Stimulated activated naive CD8-positive, alpha-beta T cell treated with anti-CD3 and anti-CD28 coated beads, Interleukin-15, amount 100 ng/mL, for 72 hours (primary cell): ENCODE measurements at regions not wholly inside any gene's neighbourhood (a gene's known extent, or its start where the extent isn't known, plus 50 kb on each side); places are given as distances from the start of the nearest gene placed in this dataset.

Experiments used
- ATAC-seq: fragments of 150-1000 bp; cut with Tn5 transposase; 2 replicates; pipeline ENCODE4 v1.10.0; 2021; ENCODE audit warnings: mild to moderate bottlenecking, moderate library complexity
- DNase-seq, 2 donors: peaks; one replicate each; pipeline ENCODE4 v3.0.0; 2021 to 2022
- H3K27ac Mint-ChIP-seq, 2 donors: one replicate each; pipeline ENCODE4 v1.8.0; 2022; ENCODE audit warnings: mild to moderate bottlenecking in 2 of 2, mixed read lengths in 2 of 2, moderate library complexity in 2 of 2
- H3K27me3 Mint-ChIP-seq: one replicate; pipeline ENCODE4 v1.8.0; 2022; ENCODE audit warnings: mixed read lengths
- H3K4me1 Mint-ChIP-seq: one replicate; pipeline ENCODE4 v1.8.0; 2022; ENCODE audit warnings: mild to moderate bottlenecking, mixed read lengths
- H3K4me3 Mint-ChIP-seq, 2 donors: one replicate each; pipeline ENCODE4 v1.8.0; 2022; ENCODE audit warnings: mild to moderate bottlenecking in 2 of 2, mixed read lengths in 2 of 2, moderate library complexity in 1 of 2
- H3K9me3 Mint-ChIP-seq, 2 donors: one replicate each; pipeline ENCODE4 v1.8.0; 2022; ENCODE audit warnings: mixed read lengths in 2 of 2

- no peak for DNase-seq
- H3K9me3 Mint-ChIP-seq = no peaks in the 10 kb centered on the region
- no peaks in the 10 kb centered on the region for H3K4me1 Mint-ChIP-seq
- no peak for ATAC-seq
- no peak overlapping the region for H3K27ac Mint-ChIP-seq
- H3K4me3 Mint-ChIP-seq = no peak overlapping the region
- no peaks in the 10 kb centered on the region for H3K27me3 Mint-ChIP-seq
These were observed 127.7 kb upstream of the SLC14A2 start for GRCh38 chr18:45487581-45487980.

- ATAC-seq = no peak
- Mint-ChIP-seq H3K4me3 (no peak overlapping the region), H3K4me1 (no peaks in the 10 kb centered on the region), H3K9me3 (no peaks in the 10 kb centered on the region), H3K27me3 (no peaks in the 10 kb centered on the region), H3K27ac (no peak overlapping the region)
- DNase-seq = no peak
These were observed 126.6 kb upstream of the SLC14A2 start for GRCh38 chr18:45488645-45489044.

GRCh38 chr18:45493830-45494229 lies 121.4 kb upstream of the SLC14A2 start:
- no peak overlapping the region for H3K27ac Mint-ChIP-seq
- no peak overlapping the region for H3K4me3 Mint-ChIP-seq
- H3K9me3 Mint-ChIP-seq = no peaks in the 10 kb centered on the region
- DNase-seq (no peak), ATAC-seq (no peak)
- no peaks in the 10 kb centered on the region for H3K4me1 Mint-ChIP-seq
- no peaks in the 10 kb centered on the region for H3K27me3 Mint-ChIP-seq

DNA sequence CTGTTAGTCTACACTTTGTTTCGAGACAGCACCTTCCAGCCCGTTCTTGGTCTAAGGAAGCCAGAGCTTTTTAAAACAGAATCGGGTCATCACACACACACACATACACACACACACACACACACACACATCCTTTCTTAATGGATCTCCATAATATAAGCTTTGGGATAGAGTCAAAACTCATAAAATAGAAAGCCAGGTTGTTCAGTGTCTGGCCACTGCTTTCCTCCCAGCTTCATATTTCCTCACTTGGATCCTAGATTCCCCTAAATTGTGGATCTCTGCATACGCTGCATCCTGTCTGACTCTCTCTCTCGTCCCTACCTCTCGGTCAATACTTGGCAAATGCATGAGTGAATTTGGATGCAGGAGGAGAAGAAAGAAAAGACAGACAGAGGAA lies 120.5 kb upstream of the SLC14A2 start:
- no peak for DNase-seq
- H3K9me3 Mint-ChIP-seq = no peaks in the 10 kb centered on the region
- H3K27me3 Mint-ChIP-seq = no peaks in the 10 kb centered on the region
- no peak for ATAC-seq
- H3K4me1 Mint-ChIP-seq = no peaks in the 10 kb centered on the region
- no peak overlapping the region for H3K4me3 Mint-ChIP-seq
- no peak overlapping the region for H3K27ac Mint-ChIP-seq

DNA sequence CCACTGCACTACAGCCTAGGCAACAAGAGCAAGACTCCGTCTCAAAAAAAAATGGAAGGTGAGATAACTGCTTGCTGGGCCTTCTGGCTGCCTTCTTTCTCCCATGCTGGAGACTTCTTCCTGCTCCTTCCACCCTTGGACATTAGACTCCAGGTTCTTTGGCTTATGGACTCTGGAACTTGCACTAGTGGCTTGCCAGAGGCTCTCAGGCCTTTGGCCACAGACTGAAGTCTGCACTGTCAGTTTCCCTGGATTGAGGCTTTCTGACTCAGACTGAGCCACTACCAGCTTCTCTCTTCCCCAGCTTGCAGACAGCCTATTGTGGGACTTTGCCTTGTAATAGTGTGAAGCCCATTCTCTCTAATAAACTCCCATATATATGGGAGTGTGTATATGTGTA lies 118.5 kb upstream of the SLC14A2 start:
- H3K27ac Mint-ChIP-seq = no peak overlapping the region
- H3K4me1 Mint-ChIP-seq = no peaks in the 10 kb centered on the region
- H3K27me3 Mint-ChIP-seq = no peaks in the 10 kb centered on the region
- DNase-seq (no peak), ATAC-seq (no peak)
- no peaks in the 10 kb centered on the region for H3K9me3 Mint-ChIP-seq
- H3K4me3 Mint-ChIP-seq = no peak overlapping the region

GRCh38 chr18:45497595-45498286 lies 117.5 kb upstream of the SLC14A2 start:
- DNase-seq (no peak), ATAC-seq (no peak)
- no peaks in the 10 kb centered on the region for H3K9me3 Mint-ChIP-seq
- H3K4me3 Mint-ChIP-seq = no peak overlapping the region
- no peaks in the 10 kb centered on the region for H3K27me3 Mint-ChIP-seq
- no peaks in the 10 kb centered on the region for H3K4me1 Mint-ChIP-seq
- H3K27ac Mint-ChIP-seq = no peak overlapping the region

DNA sequence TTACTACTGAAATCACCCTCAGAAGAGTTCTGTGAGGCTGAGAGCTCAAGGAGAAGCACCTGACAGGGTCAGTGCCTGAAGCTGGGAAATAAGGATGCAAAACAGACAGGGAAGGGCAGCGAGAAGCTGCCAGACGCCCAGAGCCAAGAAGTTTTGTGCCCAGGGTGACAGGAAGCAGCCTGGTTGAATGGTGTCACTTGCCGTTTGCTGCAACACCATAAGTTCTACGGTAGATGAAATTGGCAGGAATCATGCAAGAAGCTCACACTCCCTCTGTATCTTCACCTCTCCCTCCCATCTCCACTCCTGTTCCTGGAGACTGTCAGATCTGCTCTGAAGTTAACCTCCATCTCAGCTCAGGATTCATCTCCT lies 117.0 kb upstream of the SLC14A2 start:
- ATAC-seq (no peak), DNase-seq (no peak)
- H3K4me3 Mint-ChIP-seq = no peak overlapping the region
- no peaks in the 10 kb centered on the region for H3K27me3 Mint-ChIP-seq
- no peaks in the 10 kb centered on the region for H3K4me1 Mint-ChIP-seq
- no peaks in the 10 kb centered on the region for H3K9me3 Mint-ChIP-seq
- no peak overlapping the region for H3K27ac Mint-ChIP-seq

- Mint-ChIP-seq H3K27me3 (no peaks in the 10 kb centered on the region), H3K4me1 (no peaks in the 10 kb centered on the region), H3K4me3 (no peak overlapping the region), H3K9me3 (no peaks in the 10 kb centered on the region), H3K27ac (no peak overlapping the region)
- ATAC-seq (no peak), DNase-seq (no peak)
These were observed 111.3 kb upstream of the SLC14A2 start for GRCh38 chr18:45503990-45504389.

DNA sequence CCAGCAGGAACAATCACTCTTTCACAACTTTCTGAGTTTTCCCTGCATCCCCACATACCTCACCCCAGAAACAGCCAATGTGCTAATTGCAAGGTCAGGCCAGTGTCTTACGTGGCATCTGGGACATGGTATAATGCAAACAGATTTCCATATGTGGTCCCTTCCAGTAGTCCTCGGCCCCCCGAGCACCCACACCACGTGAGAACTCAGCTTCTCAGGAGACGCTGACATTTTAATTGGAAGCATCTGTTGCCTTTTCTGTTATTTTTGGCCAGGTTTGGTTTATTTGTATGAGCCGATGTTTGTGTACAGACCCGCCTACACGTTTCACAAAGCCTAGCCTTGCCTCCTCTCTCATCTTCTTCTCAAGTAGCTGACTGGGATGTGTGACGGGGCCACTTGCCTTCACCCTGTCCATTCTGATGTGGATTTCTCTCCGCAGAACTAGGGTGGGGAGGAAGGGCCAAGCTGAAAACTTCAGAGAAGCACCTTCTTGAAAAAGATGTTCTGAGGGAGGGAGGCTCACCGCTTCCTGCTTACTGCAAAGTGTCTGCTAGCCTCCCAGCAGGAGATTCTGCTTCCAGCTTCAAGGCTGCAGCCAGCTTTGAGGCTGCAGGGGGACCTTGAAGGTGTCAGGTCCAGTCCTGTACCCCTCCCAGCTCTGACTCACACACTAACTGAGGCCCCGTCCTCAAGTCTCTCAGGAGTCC lies 109.6 kb upstream of the SLC14A2 start:
- ATAC-seq = no peak
- Mint-ChIP-seq H3K27ac (no peak overlapping the region), H3K4me3 (no peak overlapping the region), H3K27me3 (no peaks in the 10 kb centered on the region), H3K4me1 (no peaks in the 10 kb centered on the region), H3K9me3 (no peaks in the 10 kb centered on the region)
- DNase-seq = no peak

- no peak overlapping the region for H3K4me3 Mint-ChIP-seq
- no peaks in the 10 kb centered on the region for H3K9me3 Mint-ChIP-seq
- DNase-seq (no peak), ATAC-seq (no peak)
- H3K27me3 Mint-ChIP-seq = no peaks in the 10 kb centered on the region
- H3K4me1 Mint-ChIP-seq = no peaks in the 10 kb centered on the region
- H3K27ac Mint-ChIP-seq = peak overlapping the region in 1 of 2 donors; percentile 20
These were observed 108.3 kb upstream of the SLC14A2 start for GRCh38 chr18:45506951-45507350.

DNA sequence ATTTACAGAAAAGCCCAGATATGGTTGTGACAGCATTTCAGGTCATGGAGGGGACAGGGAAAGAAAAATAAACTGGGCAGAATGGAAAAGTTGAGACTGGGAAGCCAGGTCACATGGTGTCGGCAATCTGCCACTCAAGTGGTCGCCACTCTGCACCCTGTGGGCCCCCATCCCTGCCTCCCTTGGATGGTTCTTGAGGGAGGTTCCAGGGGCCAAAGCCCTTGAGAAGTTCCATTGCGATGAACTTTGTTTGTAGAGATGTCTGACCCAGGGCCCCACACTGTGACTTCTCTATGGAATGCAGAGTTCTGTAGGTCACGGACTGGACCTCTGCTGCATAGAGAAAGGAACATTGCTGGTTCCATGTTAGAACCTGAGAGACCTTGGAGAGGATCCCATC lies 105.7 kb upstream of the SLC14A2 start:
- no peak overlapping the region for H3K27ac Mint-ChIP-seq
- ATAC-seq = no peak
- H3K9me3 Mint-ChIP-seq = peaks cover 0 to 7% of the 10 kb centered on the region in 2 donors
- no peaks in the 10 kb centered on the region for H3K4me1 Mint-ChIP-seq
- H3K4me3 Mint-ChIP-seq = no peak overlapping the region
- DNase-seq = no peak
- no peaks in the 10 kb centered on the region for H3K27me3 Mint-ChIP-seq

GRCh38 chr18:45510656-45511055 lies 104.6 kb upstream of the SLC14A2 start:
- Mint-ChIP-seq H3K4me3 (no peak overlapping the region), H3K27me3 (no peaks in the 10 kb centered on the region), H3K27ac (no peak overlapping the region), H3K4me1 (no peaks in the 10 kb centered on the region), H3K9me3 (peaks cover 0 to 12% of the 10 kb centered on the region in 2 donors)
- ATAC-seq (no peak), DNase-seq (no peak)

- Mint-ChIP-seq H3K27me3 (no peaks in the 10 kb centered on the region), H3K4me1 (no peaks in the 10 kb centered on the region), H3K9me3 (peaks cover 0 to 12% of the 10 kb centered on the region in 2 donors), H3K4me3 (no peak overlapping the region), H3K27ac (no peak overlapping the region)
- DNase-seq (no peak), ATAC-seq (no peak)
These were observed 102.8 kb upstream of the SLC14A2 start for GRCh38 chr18:45512363-45512953.

DNA sequence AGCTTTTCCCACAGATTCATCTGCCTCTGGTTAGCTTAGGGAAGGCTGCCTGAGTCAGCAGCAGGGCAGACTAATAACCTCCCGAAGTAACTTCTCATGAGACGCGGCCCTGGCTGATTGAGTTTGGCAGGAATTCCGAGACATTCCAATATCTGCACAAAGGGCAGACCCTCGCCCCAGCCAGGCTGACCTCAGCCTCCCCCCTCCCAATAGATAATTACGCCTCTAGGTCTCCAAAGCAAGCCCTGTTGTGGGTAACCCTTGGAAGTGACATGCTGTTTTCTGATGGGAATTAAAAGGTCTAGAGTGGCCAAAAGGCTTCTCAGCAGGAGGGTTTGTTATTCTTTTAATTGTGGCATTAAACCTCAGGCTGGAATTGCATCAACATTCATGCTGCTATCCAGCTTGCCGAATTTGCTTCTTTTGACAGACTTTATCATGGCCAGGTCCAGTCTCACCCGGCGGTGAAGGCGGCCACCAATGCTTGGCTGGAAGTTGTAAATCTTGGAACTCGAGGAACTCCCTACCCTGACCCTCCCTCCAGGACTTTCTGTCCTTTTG lies 98.0 kb upstream of the SLC14A2 start:
- H3K9me3 Mint-ChIP-seq = peaks cover 0 to 12% of the 10 kb centered on the region in 2 donors
- no peaks in the 10 kb centered on the region for H3K4me1 Mint-ChIP-seq
- no peak overlapping the region for H3K27ac Mint-ChIP-seq
- no peaks in the 10 kb centered on the region for H3K27me3 Mint-ChIP-seq
- no peak for ATAC-seq
- H3K4me3 Mint-ChIP-seq = no peak overlapping the region
- DNase-seq = no peak

- Mint-ChIP-seq H3K27me3 (peaks cover 2% of the 10 kb centered on the region), H3K4me3 (no peak overlapping the region), H3K27ac (peak overlapping the region in 1 of 2 donors; percentile 5), H3K4me1 (no peaks in the 10 kb centered on the region), H3K9me3 (peaks cover 0 to 12% of the 10 kb centered on the region in 2 donors)
- ATAC-seq (no peak), DNase-seq (no peak)
These were observed 96.7 kb upstream of the SLC14A2 start for GRCh38 chr18:45518311-45519155.
